ENCODE measurements at regions not wholly inside any gene's neighbourhood (a gene's known extent, or its start where the extent isn't known, plus 50 kb on each side); places are given as distances from the start of the nearest gene placed in this dataset.
A peak's percentile ranks its signal among the peaks of the same experiment; 100 is the strongest.

DNA sequence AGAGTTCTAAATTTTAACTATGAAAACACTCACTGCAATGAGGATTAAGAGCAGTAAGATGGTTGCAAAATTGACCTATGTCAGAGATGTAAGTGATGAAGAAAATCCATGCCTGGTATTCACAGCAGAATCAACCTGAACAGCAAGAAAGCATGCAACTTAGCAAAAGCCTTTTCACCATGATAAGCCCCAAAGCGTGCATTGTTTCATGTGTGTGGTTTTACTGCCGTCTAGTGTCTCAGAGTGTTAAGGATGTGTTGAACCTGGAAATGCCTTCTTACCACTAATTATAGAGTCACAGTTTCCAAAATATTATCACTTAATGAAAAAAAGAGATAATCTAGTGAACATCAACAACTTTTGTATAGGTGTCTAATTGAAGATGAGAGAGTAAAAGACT is 415.2 kb upstream of the TRPC7 start:
- H3K23ac ChIP-seq (ENCODE audit: insufficient read length) = no peak overlapping the region
- H3K4ac ChIP-seq (replicated peaks; ENCODE audit: insufficient read length, low read depth, low read length) = no peak overlapping the region
- H3K4me1 ChIP-seq (replicated peaks in 1 of 4; ENCODE audit: control insufficient read depth in 3 of 4, insufficient read depth in 4 of 4, low read length in 3 of 4) = peaks cover 0 to 5% (median 0%) of the 10 kb centered on the region in 4 experiments; a peak in 1 of 7 replicates
- H3K36me3 ChIP-seq (ENCODE audit: control insufficient read depth in 2 of 4, insufficient read depth in 4 of 4, low read length in 3 of 4) = no peaks in the 10 kb centered on the region
- H2BK12ac ChIP-seq (ENCODE audit: low read depth, low read length) = no peak overlapping the region
- no peak overlapping the region for H2AFZ ChIP-seq (ENCODE audit: low read length)
- H3K79me1 ChIP-seq (ENCODE audit: low read depth, low read length) = no peaks in the 10 kb centered on the region
- ChIA-PET CTCF (ENCODE audit: partially characterized antibody) (interaction anchor here (1.2 to 2.7 kb wide), 2 partner anchors 10 to 532 kb away, joined by 4 to 8 read pairs; no protein-coding TSS in a partner anchor), POLR2A (ENCODE audit: partially characterized antibody) (no interaction called here)
- DNase-seq (ENCODE audit: low read depth in 1 of 2, low spot score in 2 of 2) (no peak), FAIRE-seq (no peak)
- H3K56ac ChIP-seq (replicated peaks; ENCODE audit: insufficient read length, low read depth, low read length) = no peak overlapping the region
- no peak overlapping the region for H3K27ac ChIP-seq (ENCODE audit: low read depth, low read length)
- H3K18ac ChIP-seq (ENCODE audit: extremely low read depth, low read length) = no peak overlapping the region
- TF ChIP-seq YY1 (IDR thresholded peaks at IDR 0.05; ENCODE audit: low read depth, low read length) (no peak), RAD21 (IDR thresholded peaks at IDR 0.05 in 1 of 2, conservative IDR thresholded peaks at IDR 0.05 in 1 of 2; ENCODE audit: low read depth in 2 of 2, low read length in 2 of 2) (peak; percentile 59 to 63)
- TF ChIP-seq, protein P1, sequence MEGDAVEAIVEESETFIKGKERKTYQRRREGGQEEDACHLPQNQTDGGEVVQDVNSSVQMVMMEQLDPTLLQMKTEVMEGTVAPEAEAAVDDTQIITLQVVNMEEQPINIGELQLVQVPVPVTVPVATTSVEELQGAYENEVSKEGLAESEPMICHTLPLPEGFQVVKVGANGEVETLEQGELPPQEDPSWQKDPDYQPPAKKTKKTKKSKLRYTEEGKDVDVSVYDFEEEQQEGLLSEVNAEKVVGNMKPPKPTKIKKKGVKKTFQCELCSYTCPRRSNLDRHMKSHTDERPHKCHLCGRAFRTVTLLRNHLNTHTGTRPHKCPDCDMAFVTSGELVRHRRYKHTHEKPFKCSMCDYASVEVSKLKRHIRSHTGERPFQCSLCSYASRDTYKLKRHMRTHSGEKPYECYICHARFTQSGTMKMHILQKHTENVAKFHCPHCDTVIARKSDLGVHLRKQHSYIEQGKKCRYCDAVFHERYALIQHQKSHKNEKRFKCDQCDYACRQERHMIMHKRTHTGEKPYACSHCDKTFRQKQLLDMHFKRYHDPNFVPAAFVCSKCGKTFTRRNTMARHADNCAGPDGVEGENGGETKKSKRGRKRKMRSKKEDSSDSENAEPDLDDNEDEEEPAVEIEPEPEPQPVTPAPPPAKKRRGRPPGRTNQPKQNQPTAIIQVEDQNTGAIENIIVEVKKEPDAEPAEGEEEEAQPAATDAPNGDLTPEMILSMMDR (IDR thresholded peaks at IDR 0.05; ENCODE audit: control extremely low read depth in 1 of 3, insufficient read depth in 1 of 3, low read depth in 1 of 3, low read length in 3 of 3) = peak in 1 of 3 experiments; percentile 27; a peak in 1 of 4 replicates
- no peak overlapping the region for H2BK5ac ChIP-seq (ENCODE audit: low read depth, low read length)
- no peaks in the 10 kb centered on the region for H3K79me2 ChIP-seq (ENCODE audit: control insufficient read depth in 1 of 2, insufficient read depth in 2 of 2, low read length in 2 of 2)
- no peak overlapping the region for H2BK15ac ChIP-seq (ENCODE audit: low read length)
- H4K20me1 ChIP-seq (replicated peaks in 1 of 2; ENCODE audit: control insufficient read depth in 1 of 2, insufficient read depth in 2 of 2, low read length in 2 of 2) = no peaks in the 10 kb centered on the region
- no peaks in the 10 kb centered on the region for H3K9me3 ChIP-seq (ENCODE audit: insufficient read depth in 2 of 2, low read depth in 1 of 2, low read length in 1 of 2)
- no peaks in the 10 kb centered on the region for H3K23me2 ChIP-seq (ENCODE audit: low read depth, low read length)
- H4K5ac ChIP-seq (ENCODE audit: insufficient read length, low read depth, low read length) = no peak overlapping the region
- no peak overlapping the region for H3K9ac ChIP-seq (replicated peaks in 1 of 4; ENCODE audit: extremely low read depth in 1 of 4, low read depth in 3 of 4, low read length in 3 of 4)
- H2BK20ac ChIP-seq (ENCODE audit: low read length) = no peak overlapping the region
- H4K91ac ChIP-seq (replicated peaks; ENCODE audit: insufficient read length, low read length) = no peak overlapping the region
- H3K27me3 ChIP-seq (replicated peaks in 1 of 4; ENCODE audit: control insufficient read depth in 3 of 4, extremely low read depth in 1 of 4, insufficient read depth in 3 of 4, low read length in 3 of 4) = peaks cover 0 to 1% (median 0%) of the 10 kb centered on the region in 4 experiments; a peak in 1 of 7 replicates
- H2AK5ac ChIP-seq (ENCODE audit: low read depth, low read length) = no peak overlapping the region
- no peak overlapping the region for H4K8ac ChIP-seq (ENCODE audit: extremely low read depth, insufficient read depth, low read length)
- no peak overlapping the region for H3K4me3 ChIP-seq (ENCODE audit: extremely low read depth in 1 of 4, insufficient read depth in 2 of 4, low read depth in 3 of 4, low read length in 4 of 4)
- 83% methylated on average over 2 of the region's 2 CpGs; no CpG with 5 or more reads in 1 of the 2 experiments for WGBS, 2 experiments (ENCODE audit: extremely low coverage in 1 of 2, insufficient coverage in 1 of 2, insufficient read length in 1 of 2, insufficient replicate concordance in 2 of 2, low coverage in 1 of 2, low lambda C conversion rate in 2 of 2, missing lambda C conversion rate in 1 of 2)
- no peak overlapping the region for H2BK120ac ChIP-seq (replicated peaks; ENCODE audit: low read depth, low read length)
- H3K14ac ChIP-seq (ENCODE audit: insufficient read length) = no peak overlapping the region
- H3K4me2 ChIP-seq (ENCODE audit: insufficient read depth in 1 of 2, low read depth in 2 of 2, low read length in 2 of 2) = no peak overlapping the region

All from H1 (cell line).